IPS-11a (cell line): ENCODE measurements at regions not wholly inside any gene's neighbourhood (a gene's known extent, or its start where the extent isn't known, plus 50 kb on each side); places are given as distances from the start of the nearest gene placed in this dataset.

Experiments
- H3K4me3 ChIP-seq: one replicate; pipeline ENCODE4 v1.5.1; 2013; ENCODE audit warnings: low read depth, low read length, control low read depth

DNA sequence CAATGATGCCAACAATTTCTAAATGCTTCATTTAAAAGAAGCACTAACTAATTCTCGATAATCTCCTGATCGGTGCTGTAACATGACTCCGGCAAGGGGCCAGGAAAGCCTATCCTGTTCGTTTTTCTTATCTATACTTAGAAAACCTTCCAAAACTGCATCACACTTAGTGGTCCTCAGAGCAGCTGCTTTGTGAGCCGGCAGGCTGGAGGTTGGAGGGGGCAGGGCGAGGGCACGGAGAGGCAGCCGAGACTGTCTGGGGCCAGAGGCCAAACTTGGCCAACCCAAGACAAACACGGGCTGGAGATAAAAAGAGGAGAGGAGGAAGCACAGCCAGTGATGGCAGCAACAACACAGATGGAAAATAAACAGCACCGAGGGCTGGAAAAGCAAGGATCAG, 455.7 kb downstream of the BCOR start:
- H3K4me3 ChIP-seq: no peak overlapping the region

DNA sequence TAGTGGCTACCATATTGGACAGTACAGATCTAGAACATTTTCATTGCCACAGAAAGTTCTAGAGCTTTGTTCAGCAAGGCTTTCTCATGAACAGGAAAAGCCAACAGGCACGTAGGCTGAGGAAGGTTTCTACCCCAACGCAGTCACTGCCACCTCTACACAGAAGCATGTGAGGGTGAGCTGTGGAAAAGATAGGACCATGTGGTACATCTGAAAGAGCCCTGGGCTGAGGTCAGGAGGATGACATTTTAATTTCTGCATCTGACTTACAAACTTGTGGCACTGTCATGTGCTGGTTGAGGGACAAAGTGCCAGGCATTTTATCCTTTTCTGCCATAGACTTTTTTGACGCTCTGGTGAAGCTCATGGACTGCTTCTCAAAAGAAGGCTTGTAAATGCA, 454.2 kb downstream of the BCOR start:
- no peak overlapping the region for H3K4me3 ChIP-seq

DNA sequence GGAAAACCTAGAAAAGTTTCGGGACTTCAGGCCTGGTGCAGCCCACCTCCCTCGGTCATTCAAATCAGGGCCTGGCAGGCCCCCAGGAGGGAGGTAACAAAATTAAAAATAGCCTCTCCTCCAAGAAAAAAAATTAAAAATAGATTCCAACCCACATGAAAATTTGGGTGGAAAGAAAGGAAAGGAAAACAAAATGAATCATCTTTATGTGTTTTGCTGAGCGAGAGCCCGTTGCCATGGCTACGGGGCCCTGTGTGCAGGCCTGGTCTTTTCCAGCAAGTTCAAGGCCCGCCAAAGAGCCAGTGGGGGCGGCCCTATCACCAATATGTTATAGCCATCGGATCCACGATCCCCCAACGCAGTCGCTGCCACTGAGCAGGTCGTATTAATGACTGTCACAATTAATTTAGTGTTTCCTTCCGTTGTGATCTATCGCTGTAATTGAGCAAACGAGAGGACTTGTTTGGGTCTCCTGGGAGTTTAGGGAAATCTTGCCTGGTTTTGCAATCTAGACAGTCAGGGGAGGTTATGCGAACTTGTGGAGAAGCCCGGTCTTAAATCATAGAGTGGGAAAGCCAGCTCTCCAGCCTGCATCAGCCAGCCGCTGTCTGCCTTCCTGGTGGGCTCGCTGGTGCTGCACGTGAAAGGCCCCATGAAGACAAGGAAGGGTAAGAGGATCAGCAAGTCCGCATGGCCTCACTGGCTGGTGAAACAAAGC, 452.4 kb downstream of the BCOR start:
- H3K4me3 ChIP-seq: no peak overlapping the region

DNA sequence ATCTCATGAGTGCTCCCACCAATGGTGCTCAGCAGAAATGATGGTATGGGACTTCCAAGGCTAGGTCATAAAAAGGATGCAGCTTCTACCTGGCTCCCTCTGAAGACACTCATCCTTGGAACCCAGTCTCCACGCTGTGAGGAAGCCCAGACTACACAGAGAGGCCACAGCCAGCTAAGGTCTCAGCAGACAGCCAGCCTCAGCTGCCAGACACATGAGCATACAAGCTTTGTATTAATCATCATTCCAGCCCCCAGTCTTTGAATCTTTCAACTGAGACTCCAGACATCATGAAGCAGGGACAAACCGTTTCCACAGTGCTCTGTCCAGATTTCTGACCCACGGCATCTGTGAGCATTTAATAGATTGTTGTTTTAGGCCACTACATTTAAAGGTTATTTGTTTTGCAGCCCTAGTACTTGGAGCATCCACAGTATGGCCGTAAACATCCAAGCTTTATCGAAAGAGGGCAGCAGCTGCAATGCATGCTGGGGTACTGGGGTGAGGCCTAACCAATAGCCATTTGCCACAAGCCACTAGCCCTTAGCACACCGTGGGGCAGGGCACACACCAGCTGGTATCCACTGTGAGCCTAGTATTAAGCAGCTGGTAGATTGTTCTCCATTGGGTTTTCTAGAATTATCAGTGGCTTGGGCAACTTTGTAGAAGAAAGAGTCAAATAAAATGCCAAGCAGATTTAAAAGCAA, 449.1 kb downstream of the BCOR start:
- no peak overlapping the region for H3K4me3 ChIP-seq

DNA sequence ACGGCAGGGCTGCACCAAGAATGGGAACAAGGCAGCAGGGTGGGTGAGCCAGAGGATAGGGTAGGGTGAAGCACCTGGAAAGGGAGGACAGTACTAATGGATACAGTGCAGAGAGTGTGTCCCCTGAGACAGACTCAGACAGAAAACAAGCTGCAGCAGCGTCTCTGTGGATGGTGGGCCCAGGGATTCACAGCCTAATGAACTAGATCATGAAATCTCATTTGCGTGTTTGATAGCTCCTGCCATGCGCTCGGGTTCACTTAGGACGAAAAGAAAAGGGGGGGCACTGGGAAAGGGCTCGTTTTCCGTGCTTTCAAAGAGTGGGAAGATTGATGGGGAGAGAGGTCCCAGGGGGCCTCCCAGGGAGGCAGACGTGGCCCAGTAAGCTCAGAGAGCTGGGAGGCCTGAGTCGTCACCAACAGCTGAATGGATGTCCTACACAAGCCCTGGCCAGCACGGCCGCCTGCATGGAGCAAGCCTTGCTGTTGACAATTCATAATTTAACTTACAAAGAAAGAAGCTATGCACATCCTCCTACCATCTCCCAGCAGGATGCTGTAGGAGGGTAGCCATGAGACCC, 446.9 kb downstream of the BCOR start:
- no peak overlapping the region for H3K4me3 ChIP-seq

DNA sequence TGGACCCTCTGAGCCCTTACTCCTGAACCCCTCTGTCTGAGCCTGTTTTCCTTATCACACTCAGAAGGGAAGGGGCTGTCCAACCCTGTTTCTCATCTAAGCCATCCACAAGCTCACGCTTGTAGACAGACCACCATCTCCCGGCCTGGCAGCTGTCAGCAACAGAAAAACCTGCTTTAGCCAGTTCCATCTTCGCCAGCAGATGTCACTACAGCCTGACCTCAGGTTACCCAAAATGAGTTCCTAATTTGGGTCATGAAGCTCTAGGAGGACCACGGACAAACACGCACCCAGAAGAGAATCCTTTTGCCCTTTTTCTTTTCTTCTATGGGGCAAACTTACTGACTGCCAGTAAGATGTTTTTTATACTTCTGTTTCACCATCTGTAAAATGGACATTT, 445.4 kb downstream of the BCOR start:
- no peak overlapping the region for H3K4me3 ChIP-seq

DNA sequence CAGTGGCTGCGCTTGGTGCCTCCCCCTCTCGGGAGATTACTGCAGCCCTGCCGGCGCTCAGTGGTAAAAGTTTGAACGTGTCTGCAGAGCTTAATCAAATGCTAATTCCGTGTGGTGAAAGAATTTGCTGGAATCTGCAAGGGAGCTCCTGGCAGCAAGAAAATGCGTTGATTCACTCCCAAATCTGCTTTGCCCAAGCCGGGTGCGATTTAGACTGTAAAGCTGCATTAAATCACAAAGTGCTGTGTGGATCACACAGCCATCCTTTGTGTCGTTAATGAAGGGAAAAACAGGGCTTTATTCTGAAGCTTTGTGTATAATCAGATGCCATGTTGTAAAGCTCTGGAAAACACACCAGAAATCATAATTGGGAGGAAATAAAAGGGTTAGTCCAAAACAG, 444.1 kb downstream of the BCOR start:
- no peak overlapping the region for H3K4me3 ChIP-seq

DNA sequence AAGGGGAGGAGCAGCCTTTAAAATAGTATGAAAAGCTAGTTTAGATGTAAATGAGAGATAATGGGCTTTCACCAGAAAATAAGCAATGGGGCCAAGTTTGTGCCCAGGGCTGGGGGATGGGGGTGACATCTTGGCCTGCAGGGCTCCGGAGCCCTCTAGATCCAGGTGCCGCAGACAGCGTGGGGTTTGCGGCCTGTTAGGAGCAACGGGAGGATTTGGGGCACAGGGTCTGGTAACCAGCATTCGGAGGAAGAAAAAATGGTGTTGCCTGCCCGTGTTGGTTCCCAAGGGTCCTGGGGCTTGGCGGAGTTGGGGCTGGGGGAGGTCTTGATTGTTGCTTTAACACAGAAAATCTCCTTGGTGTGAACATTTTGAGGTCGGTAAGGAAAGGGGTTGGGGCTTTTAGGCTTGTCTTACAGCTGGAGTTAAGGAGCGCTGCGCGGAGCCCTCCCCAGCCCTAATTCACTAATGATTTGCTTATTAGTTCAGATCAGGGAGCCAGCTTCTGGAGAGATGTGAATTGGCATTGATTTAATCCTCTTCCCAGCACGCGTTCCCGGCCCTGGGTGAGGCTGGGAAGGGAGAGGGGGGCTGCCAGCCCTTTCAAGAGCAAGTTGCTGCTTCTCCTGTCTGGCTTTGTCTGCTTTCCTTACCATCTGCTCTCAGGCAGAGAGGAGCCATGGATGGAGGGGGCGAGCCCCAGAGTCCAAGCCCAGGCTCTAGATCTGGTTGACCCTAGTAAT, 443.4 kb downstream of the BCOR start:
- H3K4me3 ChIP-seq: no peak overlapping the region

DNA sequence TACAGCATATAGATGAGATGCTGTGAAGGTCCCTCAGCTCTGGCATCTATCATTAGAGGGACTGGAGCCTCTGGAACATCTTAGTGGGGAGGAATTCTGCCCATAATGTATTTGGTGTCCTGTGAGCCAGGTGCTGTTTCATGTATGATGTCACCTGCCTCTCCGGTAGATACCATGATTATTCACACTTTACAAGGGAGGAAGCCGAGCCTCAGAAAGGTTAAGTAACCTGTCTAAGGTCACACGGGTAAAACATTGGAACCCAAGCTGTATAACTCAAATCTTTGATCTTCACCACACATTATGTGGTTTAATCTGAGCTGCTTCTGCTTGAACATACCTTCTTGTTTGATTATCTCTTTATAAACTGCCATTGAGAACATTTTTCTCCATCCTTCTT, 442.8 kb downstream of the BCOR start:
- no peak overlapping the region for H3K4me3 ChIP-seq

DNA sequence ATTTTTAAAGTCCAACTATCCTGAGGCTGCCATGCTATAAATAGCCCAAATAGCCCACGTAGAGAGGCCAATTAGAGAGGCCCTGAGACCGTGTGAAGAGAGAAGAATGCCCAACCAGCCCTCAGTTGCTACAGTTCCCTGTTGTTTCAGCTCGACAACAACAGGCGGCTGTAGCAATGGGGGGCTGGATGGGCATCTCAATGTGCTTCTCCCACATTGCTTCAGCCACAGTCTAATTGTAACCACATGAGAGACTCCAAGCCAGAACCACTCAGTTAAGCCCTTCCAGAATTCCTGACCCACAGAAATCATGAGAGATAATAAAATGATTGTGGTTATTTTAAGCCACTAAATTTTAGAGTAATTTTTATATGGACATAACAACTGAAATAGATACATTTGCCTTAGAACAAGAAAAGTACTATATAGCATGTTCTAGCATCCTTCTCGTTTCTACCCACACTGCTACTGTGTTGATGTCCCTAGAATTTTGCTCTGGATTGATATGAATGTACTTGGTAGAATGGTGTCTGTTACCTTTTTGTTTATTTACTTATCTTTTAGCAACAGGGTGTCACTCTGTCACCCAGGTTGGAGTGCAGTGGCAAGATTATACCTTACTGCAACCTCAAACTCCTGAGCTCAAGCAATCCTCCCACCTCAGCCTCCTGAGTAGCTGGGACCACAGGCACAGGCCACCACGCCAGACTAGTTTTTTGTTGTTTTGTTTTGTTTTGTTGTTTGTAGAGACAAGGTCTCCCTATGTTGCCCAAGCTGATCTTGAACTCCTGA, 436.4 kb downstream of the BCOR start:
- H3K4me3 ChIP-seq: no peak overlapping the region

DNA sequence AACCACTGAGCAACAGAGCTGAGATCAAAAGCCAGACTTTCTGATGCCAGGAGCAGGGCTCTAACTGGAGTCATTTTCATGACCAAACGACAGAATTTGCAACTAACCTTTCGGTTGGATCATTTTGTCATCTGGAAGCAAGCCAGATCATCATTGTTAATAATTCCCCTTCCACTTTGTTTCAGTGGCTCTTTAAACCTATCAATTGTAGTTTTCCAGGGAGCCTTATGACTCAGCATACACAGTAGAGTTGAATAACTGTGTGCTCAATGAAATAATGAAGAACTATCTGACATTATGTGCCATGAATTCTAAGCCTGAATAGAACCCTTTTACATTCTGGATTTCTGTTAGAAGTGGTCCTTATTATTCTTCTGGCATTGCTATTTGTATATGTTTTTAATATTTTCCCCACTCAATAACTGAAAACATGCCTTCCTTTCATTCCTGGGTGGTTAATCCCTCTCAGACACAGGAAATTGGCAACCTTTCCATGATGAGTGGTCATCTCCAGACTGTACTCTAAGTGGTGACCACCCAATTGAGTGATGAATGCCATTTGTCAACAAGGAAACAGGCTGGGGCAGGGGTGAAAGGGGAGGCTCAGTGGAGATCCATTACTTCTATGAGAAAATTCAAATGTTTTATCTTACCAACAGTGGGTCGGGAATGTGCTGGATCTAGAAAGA, 431.8 kb downstream of the BCOR start:
- H3K4me3 ChIP-seq: no peak overlapping the region

DNA sequence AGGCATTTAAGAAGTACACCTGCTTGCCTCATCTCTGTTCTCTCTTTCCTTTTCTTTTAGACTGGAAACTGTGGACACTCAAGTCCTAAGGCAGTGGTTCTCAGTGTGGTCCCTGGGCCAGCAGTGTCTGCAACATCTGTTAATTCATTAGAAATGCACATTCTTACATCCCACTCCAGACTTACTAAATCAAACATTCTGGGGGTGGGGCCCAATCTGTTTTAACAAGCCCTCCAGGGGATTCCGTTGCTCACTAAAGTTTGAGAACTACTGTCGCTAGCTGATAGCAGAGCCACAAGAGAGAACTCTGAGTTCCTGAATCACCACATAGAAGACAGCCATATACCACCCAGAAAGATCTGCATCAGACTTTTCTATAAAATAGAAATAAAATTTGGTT, 430.6 kb downstream of the BCOR start:
- no peak overlapping the region for H3K4me3 ChIP-seq

DNA sequence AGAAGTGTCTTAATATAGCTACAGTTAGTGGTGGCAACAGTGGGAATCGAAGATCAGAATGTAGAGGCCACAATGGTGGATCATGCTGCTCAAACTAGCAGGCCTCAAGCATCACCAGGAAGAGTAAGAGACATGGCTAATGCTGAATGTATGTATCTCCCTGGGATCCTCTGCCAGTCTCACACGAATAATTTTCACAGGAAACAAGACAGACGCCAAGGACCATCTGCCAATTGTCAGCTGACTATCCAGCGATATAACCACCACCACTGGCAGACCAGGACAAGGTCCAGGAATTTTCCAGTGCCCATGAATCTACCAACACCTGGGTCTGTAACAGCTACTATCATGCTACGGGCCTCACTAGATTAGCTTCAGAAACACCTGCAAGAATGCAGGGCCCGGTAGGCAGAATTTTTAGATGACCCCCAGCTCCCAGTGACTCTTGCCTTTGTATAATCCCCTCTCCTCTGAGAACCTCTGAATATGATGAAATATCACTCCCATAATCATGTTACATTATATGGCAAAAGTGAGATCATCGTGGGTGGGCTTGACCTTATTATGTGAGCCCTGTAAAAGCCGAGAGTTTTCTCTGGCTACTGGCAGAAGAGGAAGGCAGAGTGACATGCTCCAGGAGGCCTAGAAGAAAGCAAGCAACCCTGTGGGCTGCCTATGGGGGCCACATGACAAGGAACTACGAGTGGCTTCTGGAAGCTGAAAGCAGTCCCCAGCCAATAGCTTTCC, 429.8 kb downstream of the BCOR start:
- H3K4me3 ChIP-seq: no peak overlapping the region

DNA sequence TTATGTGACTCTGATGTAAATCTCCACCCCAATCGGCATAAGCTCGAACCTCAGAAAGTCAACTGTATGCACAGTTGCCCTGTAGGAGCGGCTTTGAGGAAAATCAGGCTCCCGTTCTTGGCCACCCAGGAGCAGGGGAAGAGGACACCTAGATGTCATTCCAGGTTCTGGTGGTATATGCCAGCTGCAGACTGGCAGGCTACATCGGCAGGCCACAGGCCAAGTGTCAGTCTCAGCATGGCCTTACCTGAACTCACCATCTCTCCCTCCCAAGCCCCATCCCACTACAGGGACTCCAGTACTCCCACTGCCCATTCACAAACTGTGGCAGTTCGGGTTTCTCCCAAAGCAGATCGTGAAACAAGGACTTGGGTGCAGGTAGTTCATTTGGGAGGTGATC, 428.1 kb downstream of the BCOR start:
- H3K4me3 ChIP-seq: no peak overlapping the region

DNA sequence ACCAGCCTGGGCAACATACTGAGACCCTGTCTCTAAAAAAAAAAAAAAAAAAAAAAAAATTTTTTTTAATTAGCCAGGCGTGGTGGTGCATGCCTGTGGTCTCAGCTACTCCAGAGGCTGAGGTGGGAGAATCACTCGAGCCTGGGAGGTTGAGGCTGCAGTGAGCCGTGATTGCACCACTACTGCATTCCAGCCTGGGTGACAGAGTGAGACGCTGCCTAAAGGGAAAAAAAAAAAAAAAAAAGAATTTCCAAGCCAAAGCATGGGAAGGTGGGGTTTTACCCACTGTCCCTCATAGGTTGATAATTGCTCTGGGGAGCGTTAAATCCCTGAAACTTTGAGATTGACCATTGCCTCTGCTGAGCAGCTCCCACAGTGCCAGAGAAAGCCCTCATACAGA, 427.5 kb downstream of the BCOR start:
- H3K4me3 ChIP-seq: no peak overlapping the region

DNA sequence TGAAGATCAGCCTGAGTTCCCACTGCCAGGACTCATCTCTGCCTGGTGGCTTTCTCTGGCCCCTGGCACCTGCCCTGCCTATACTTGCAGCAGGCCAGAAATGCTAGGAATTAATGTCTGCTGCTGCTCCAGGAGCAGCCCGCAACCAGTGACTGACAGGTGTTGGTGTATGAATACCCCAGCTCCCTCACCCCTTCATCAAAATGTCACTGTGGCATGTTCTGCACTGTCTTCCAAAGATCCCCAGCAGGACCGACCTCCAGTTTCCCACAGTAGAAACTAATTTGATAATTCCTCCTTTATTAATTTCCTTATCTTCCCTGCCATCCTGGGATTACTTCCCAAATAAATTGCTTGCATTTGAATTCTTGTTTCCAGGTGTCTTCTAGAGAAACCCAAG, 425.4 kb downstream of the BCOR start:
- H3K4me3 ChIP-seq: no peak overlapping the region

DNA sequence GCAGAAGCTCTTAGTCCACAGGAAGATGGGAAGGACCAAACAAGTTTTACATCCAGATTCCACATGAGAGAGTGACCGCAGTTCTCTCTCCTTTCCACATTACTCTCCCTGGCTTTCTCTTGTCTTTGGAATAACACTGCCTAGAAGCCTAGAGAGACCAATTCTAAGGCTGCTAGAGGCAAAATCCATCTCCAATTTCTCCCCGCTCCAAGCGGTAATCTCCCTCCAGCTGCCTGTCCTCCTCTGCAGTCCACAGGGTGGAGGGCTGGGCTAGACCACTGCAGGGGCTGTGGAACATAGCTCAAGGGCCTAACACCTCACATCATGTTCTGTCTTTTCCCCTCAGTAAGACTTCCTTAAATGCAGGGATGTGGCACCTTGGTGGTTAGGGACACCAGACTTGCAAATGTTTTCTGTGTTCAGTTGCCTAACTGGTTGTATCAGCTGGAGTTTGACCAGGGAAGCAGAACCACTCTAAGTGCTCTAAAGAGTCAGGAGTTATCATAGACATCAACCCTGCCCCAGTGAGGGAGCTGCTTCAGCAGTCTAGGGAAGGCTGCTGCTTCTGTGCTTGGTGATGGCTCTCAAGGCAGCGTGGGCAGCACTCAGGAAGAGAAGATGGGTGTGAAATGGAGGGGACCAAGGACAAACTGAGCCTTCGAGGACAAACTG, 423.1 kb downstream of the BCOR start:
- no peak overlapping the region for H3K4me3 ChIP-seq

DNA sequence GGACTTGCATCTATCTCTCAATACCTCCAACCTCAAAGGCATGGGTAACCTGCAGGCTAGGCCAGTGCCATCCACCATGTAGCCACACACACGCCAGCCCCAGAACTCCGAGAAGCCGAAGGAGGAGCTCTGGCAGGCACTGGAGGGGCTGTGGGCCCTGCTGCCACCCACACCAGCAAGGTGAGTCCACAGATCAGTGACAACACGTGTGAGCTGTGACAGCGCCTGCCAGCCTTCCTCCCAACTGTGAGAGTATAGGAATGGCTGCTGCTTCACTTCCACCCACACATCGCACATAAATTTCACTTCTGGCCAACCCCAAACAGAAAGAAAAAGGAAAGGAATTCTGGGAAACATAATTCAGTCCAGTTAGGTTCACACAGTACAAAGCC, 422.6 kb downstream of the BCOR start:
- no peak overlapping the region for H3K4me3 ChIP-seq

DNA sequence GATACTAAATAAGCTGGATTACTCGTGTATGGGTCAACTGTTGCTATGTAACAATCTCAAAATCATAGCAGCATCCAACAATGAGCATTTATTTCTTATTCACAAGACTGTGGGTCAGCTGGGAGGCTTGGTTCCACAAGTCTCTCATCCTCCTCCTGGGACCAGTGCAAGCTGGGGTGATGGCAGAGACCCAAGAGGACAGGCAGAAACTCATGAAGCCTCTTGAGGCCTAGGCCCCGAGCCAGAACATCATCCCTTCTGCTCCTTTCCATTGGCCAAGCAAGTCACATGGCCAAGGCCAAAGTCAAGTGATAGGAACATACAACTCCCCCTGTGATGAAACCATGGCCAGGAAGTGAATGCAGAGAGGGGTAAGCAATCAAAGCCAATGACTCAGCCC, 422.1 kb downstream of the BCOR start:
- no peak overlapping the region for H3K4me3 ChIP-seq
